Kidney (tissue), 13 donors: ENCODE measurements at regions not wholly inside any gene's neighbourhood (a gene's known extent, or its start where the extent isn't known, plus 50 kb on each side); places are given as distances from the start of the nearest gene placed in this dataset.

Source experiments
- DNase-seq, 5 donors: peaks; one replicate each; pipeline ENCODE4 v3.0.0-alpha.2; 2013 to 2020
- FAIRE-seq: peaks from 2 replicates; lab custom pipeline; 2012; peaks lifted over from hg19 to GRCh38; lab: Jason Lieb, UNC
- H3K27ac ChIP-seq, 2 donors: one replicate each; pipeline ENCODE4 v1.7.0; 2013; ENCODE audit warnings: low read depth in 2 of 2, low read length in 2 of 2, inconsistent platforms in 1 of 2
- H3K27me3 ChIP-seq: one replicate; pipeline ENCODE4 v1.7.1; 2013; ENCODE audit warnings: low read length, inconsistent platforms; ENCODE audit not compliant: control insufficient read depth, insufficient read depth
- H3K36me3 ChIP-seq, 3 donors: one replicate each; pipeline versions ENCODE4 v1.7.0 to v1.7.1; 2013; ENCODE audit warnings: low read length in 3 of 3, control low read depth in 1 of 3, inconsistent platforms in 1 of 3; ENCODE audit not compliant: insufficient read depth in 3 of 3, control insufficient read depth in 2 of 3
- H3K4me1 ChIP-seq, 3 donors: one replicate each; pipeline versions ENCODE4 v1.7.0 to v1.7.1; 2013; ENCODE audit warnings: low read length in 3 of 3, inconsistent platforms in 1 of 3, low read depth in 1 of 3; ENCODE audit not compliant: control insufficient read depth in 2 of 3, insufficient read depth in 2 of 3
- H3K4me3 ChIP-seq, 3 donors: one replicate each; pipeline versions ENCODE4 v1.7.0 to v1.8.1; 2013; ENCODE audit warnings: low read length in 3 of 3, control low read depth in 1 of 3, inconsistent platforms in 1 of 3
- H3K9ac ChIP-seq, 3 donors: one replicate each; pipeline versions ENCODE4 v1.7.0 to v1.7.1; 2013; ENCODE audit warnings: low read length in 3 of 3, control low read depth in 1 of 3, inconsistent platforms in 1 of 3
- H3K9me3 ChIP-seq, 3 donors: one replicate each; pipeline versions ENCODE4 v1.7.0 to v1.7.1; 2013; ENCODE audit warnings: low read length in 3 of 3, control low read depth in 1 of 3, inconsistent platforms in 1 of 3; ENCODE audit not compliant: control insufficient read depth in 2 of 3, insufficient read depth in 1 of 3
- CTCF ChIP-seq: IDR thresholded peaks from 3 replicates; pipeline ENCODE4 v1.5.1; 2012; ENCODE audit warnings: mild to moderate bottlenecking, moderate library complexity, borderline replicate concordance; ENCODE audit not compliant: insufficient read depth; ENCODE audit errors: extremely low read depth
- intact Hi-C: fragments of 100-400 bp; cut with DNase I; formaldehyde crosslinking; loops from one replicate; pipeline ENCODE4 v1.11.1; 2022
- donor health status: control.
- donor health status: control.
- donor health status: control.
- donor health status: control.
- donor health status: control.
- donor health status: DM: yes; HTN: yes; CAD: no.
- donor health status: Normal renal cell carcinoma (clear cell type).

GRCh38 chr5:157965989-157966388, 107.0 kb upstream of the CLINT1 start:
- FAIRE-seq, result no peak

GRCh38 chr5:157965040-157965678, 106.2 kb upstream of the CLINT1 start:
- no peak for TF ChIP-seq CTCF
- H3K27me3 ChIP-seq, result no peaks in the 10 kb centered on the region
- peaks cover 0 to 6% (median 0%) of the 10 kb centered on the region in 3 donors for H3K4me1 ChIP-seq
- FAIRE-seq (no peak), DNase-seq (no peak)
- H3K36me3 ChIP-seq, result no peaks in the 10 kb centered on the region
- H3K4me3 ChIP-seq, result no peak overlapping the region
- no peak overlapping the region for H3K9ac ChIP-seq
- H3K9me3 ChIP-seq, result no peaks in the 10 kb centered on the region
- intact Hi-C loops, result no loop called here
- no peak overlapping the region for H3K27ac ChIP-seq

More at GRCh38 chr5:157965989-157966388, 107.0 kb upstream of the CLINT1 start:
- Histone ChIP-seq H3K27me3 (no peaks in the 10 kb centered on the region), H3K9ac (no peak overlapping the region), H3K27ac (no peak overlapping the region), H3K4me3 (no peak overlapping the region), H3K4me1 (peaks cover 0 to 3% (median 0%) of the 10 kb centered on the region in 3 donors), H3K9me3 (no peaks in the 10 kb centered on the region), H3K36me3 (no peaks in the 10 kb centered on the region)
- DNase-seq, result no peak
- intact Hi-C loops, result no loop called here
- TF ChIP-seq CTCF, result no peak

GRCh38 chr5:157963761-157964160, 104.8 kb upstream of the CLINT1 start:
- TF ChIP-seq CTCF, result no peak
- Histone ChIP-seq H3K9ac (no peak overlapping the region), H3K9me3 (no peaks in the 10 kb centered on the region), H3K27me3 (no peaks in the 10 kb centered on the region), H3K27ac (no peak overlapping the region), H3K4me1 (peaks cover 0 to 6% (median 0%) of the 10 kb centered on the region in 3 donors), H3K4me3 (no peak overlapping the region), H3K36me3 (no peaks in the 10 kb centered on the region)
- FAIRE-seq (no peak), DNase-seq (no peak)
- intact Hi-C loops, result no loop called here
